ENCODE measurements at regions not wholly inside any gene's neighbourhood (a gene's known extent, or its start where the extent isn't known, plus 50 kb on each side); places are given as distances from the start of the nearest gene placed in this dataset.

DNA sequence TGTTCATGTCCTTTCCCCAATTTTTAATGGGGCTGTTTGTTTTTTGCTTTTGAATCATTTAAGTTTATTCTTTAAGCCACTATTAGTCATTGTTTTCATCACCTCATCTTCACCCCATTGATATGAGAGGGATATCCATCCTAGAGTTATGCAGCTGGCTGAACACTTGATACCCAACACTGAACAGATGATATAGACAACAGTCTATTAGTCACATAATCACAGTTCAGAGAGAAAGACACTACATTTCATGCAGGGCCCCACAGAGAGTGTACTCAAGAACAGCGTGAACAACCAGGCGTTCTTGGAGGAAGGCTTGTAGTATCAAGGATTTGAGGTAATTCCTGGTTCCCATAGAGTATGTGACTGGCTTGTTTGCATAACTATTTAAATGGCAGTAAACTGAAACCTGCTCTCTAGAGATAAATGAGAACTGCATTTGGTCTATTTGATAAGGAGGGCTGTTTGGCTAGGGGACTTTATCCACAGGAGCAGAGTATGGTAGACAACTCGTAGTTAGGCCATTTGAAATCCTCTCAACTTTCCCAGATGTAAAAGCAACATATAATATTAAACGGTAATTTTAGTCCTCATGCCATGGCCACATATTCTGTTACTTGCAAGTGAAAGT lies 618.7 kb downstream of the SI start:
- TF ChIP-seq, protein P1, sequence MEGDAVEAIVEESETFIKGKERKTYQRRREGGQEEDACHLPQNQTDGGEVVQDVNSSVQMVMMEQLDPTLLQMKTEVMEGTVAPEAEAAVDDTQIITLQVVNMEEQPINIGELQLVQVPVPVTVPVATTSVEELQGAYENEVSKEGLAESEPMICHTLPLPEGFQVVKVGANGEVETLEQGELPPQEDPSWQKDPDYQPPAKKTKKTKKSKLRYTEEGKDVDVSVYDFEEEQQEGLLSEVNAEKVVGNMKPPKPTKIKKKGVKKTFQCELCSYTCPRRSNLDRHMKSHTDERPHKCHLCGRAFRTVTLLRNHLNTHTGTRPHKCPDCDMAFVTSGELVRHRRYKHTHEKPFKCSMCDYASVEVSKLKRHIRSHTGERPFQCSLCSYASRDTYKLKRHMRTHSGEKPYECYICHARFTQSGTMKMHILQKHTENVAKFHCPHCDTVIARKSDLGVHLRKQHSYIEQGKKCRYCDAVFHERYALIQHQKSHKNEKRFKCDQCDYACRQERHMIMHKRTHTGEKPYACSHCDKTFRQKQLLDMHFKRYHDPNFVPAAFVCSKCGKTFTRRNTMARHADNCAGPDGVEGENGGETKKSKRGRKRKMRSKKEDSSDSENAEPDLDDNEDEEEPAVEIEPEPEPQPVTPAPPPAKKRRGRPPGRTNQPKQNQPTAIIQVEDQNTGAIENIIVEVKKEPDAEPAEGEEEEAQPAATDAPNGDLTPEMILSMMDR (conservative IDR thresholded peaks at IDR 0.05 in 1 of 2, IDR thresholded peaks at IDR 0.05 in 1 of 2; ENCODE audit: low read depth in 1 of 2, low read length in 2 of 2), result no peak
- TF ChIP-seq EZH2 (IDR thresholded peaks at IDR 0.05; ENCODE audit: low read length, missing control alignments), result no peak
